Loucy (cell line): ENCODE measurements at regions not wholly inside any gene's neighbourhood (a gene's known extent, or its start where the extent isn't known, plus 50 kb on each side); places are given as distances from the start of the nearest gene placed in this dataset.

ENCODE experiments used
- CTCF ChIP-seq: fragments of 200-600 bp; sonication (generic); conservative IDR thresholded peaks from 2 replicates; pipeline ENCODE4 v1.5.1; 2014; ENCODE audit warnings: mild to moderate bottlenecking, antibody characterized with exemption, low read length
- EZH2phosphoT487 ChIP-seq: fragments of 200-600 bp; IDR thresholded peaks from 2 replicates; pipeline ENCODE4 v1.6.1; 2018; ENCODE audit warnings: antibody characterized with exemption, mild to moderate bottlenecking, moderate library complexity, borderline replicate concordance

- TF ChIP-seq CTCF (no peak), EZH2phosphoT487 (no peak)
Measured at GRCh38 chr10:53387562-53387961, 615.0 kb upstream of the MBL2 start.
